Skin of body (tissue), 1 donor: ENCODE measurements at regions not wholly inside any gene's neighbourhood (a gene's known extent, or its start where the extent isn't known, plus 50 kb on each side); places are given as distances from the start of the nearest gene placed in this dataset.

Experiments used
- DNase-seq: peaks from one replicate; lab custom pipeline; 2025; lab: John Stamatoyannopoulos, UW

- no peak for DNase-seq
Observed at GRCh38 chr16:85536411-85537330, 76.5 kb upstream of the GSE1 start.

- no peak for DNase-seq
Observed at GRCh38 chr16:85537331-85537788, 75.8 kb upstream of the GSE1 start.

GRCh38 chr16:85537795-85538401, 75.2 kb upstream of the GSE1 start:
- no peak for DNase-seq

DNA sequence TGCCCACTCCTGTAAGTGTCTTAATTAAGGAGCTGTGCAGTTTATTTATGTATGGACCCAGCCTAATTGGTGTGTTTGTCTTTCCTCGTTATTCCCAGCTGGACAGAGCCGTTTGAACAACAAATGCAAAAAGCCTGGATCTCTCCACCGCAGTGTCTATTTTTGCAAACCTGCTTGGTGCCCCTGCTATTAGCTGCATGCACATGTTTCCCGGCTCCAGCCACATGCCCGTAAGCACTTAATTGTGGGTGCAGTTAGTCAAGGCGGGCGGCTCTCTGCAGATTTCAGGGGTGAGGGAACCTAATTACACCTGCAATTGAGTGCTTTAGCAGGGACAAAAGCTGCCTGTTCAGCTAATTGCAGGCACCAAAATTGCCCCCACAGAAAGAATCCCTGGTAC, 74.0 kb upstream of the GSE1 start:
- no peak for DNase-seq

- DNase-seq, result no peak
Observed at GRCh38 chr16:85539629-85540291, 73.4 kb upstream of the GSE1 start.

DNA sequence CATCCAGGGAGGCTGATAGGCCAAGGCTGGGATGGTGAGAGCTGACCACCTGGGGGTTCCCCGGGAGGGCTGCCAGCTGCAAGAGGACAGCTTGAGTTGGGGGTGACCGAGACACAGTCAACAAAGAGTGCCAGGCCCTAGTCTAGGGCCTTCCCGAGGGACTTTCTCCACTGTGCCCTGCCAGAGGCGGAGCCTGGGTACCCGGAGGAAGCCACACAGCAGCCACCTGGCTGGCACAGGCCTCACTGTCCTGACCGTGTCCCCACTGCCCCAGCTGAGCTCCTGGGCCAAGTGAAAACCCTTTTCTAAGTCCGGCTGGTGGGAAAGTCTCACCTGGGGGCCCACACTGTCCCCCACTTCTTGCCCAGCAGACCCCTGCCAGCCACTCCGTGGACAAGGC, 71.9 kb upstream of the GSE1 start:
- DNase-seq, result no peak

DNA sequence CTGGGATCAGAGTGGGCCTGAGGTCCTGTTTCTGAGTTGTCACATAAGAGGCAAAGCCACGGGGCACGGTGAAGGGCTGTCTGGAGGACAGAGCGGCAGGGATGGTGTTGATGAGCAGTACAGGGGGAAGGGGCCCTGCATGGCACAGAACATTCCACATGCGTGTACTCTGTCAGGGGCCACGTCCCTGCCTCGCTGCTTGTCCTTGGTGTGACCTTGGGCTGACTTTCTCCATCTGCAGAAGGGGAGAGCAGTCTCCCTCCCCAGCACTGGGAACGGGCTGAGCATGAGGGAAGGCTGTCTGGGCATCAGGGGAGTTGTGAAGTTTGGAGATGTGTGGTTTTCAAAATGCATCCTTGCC, 71.5 kb upstream of the GSE1 start:
- no peak for DNase-seq

GRCh38 chr16:85541980-85542900, 70.9 kb upstream of the GSE1 start:
- DNase-seq, result peak; percentile 23

- no peak for DNase-seq
Observed at GRCh38 chr16:85543536-85543935, 69.6 kb upstream of the GSE1 start.

GRCh38 chr16:85544016-85544415, 69.1 kb upstream of the GSE1 start:
- no peak for DNase-seq

- DNase-seq, result no peak
Observed at GRCh38 chr16:85544668-85545067, 68.5 kb upstream of the GSE1 start.

DNA sequence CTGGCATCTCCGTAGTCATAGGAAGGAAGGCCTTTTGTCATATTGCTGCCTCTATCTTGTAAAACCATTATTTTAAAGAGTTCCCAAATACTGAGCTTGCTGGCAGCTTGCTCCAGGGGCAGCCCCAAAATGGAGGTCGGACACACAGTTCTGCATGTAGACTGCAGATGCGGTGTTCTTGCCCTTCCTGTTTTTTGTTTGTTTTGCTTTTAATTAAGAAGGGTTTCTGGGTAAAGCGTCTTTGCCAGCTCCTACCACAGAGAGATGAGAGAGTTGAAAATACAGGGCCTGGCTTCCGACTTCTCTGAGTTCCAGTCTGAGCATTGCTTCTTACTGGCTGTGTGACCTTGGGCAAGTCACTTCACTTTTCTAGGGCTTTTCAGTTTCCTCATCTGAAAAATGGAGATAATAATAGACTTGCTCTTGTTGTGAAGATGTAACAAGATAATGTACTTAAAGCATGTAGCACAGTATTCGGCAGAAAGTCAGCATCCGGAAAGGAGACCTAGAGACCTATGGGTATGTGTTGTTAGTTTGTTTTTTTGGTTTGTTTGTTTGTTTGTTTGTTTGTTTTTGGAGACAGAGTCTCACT, 67.8 kb upstream of the GSE1 start:
- DNase-seq, result no peak

DNA sequence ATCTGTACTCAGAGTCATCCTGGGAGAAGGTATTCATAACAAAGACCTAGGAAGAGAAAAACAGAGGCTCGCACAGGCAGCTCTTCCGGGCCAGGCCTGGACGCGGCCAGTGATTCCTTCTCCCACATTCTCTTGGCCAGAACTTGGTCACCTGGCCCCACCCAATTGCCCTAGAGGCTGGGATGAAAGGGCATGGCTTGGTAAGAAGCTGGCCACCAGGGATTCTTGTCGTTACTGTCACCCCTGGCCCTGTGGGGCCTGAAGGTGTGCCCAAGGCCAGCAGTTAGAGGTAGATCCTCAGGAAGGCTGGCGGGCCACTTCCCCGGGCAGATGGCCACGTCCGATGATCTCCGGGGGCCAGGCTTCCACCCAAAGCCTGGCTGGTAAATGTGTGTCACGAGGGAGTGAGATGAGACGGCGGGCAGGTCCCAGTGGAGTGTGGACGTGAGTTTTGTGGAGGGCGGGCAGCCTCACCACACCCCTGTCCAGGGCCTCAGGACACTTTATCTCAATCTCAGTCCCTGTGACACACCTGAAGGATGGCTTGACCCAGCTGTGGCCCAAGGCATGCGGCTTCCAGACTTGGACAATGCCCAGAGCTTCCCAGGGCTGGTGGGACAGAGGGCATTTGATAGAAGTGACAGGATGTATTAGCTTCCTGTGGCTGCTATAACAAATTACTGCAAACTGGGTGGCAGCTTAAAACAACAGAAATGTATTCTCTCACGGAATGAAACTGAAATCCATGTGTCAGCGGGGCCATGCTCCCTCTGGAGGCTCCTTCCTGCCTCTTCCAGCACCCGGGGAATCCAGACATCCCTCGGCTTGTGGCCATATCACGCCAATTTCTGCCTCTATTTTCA, 66.3 kb upstream of the GSE1 start:
- DNase-seq, result no peak

GRCh38 chr16:85548375-85548774, 64.7 kb upstream of the GSE1 start:
- DNase-seq, result no peak

- DNase-seq, result no peak
Observed at GRCh38 chr16:85549766-85550421, 63.2 kb upstream of the GSE1 start.

DNA sequence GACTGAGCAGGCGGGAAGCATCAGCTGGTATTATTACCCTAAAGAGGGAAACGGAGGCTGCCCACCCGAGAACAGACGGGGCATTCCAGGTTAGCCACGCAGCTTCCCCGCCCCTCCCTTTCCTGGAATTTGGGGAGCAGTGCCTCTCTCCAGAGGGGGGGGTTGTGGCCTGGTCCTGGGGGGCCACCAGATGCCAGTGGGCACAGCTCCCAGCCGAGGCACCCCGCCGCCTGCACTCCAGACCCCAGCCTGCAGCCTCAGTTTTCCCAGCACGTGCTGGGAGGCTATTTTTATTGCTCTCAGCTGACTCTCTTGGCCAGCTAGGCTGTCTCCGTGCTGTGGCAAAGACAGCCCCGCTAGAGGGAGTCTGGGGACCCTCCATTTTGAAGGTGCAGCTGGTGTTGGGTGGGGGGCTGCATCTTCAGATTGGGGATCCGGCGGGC, 62.7 kb upstream of the GSE1 start:
- no peak for DNase-seq

GRCh38 chr16:85550953-85551924, 61.9 kb upstream of the GSE1 start:
- DNase-seq, result no peak

- DNase-seq, result no peak
Observed at GRCh38 chr16:85552980-85553435, 60.1 kb upstream of the GSE1 start.
